GM10266 (cell line): ENCODE measurements at regions not wholly inside any gene's neighbourhood (a gene's known extent, or its start where the extent isn't known, plus 50 kb on each side); places are given as distances from the start of the nearest gene placed in this dataset.

Source experiments
- DNase-seq: peaks from one replicate; pipeline ENCODE4 v3.0.0; 2012; ENCODE audit errors: extremely low spot score
- CTCF ChIP-seq: IDR thresholded peaks from 2 replicates; pipeline ENCODE4 v1.5.1; 2012; ENCODE audit warnings: mild to moderate bottlenecking, low read depth; ENCODE audit not compliant: control insufficient read depth, insufficient read depth; ENCODE audit errors: missing control alignments

GRCh38 chr5:155239803-155240202 lies 226.2 kb downstream of the KIF4B start:
- DNase-seq = no peak
- TF ChIP-seq CTCF = no peak

GRCh38 chr5:155250596-155250995 lies 237.0 kb downstream of the KIF4B start:
- TF ChIP-seq CTCF = no peak
- DNase-seq = no peak

- DNase-seq = no peak
- no peak for TF ChIP-seq CTCF
These were observed 238.5 kb downstream of the KIF4B start for GRCh38 chr5:155252025-155252424.

- TF ChIP-seq CTCF = no peak
- DNase-seq = no peak
These were observed 239.2 kb downstream of the KIF4B start for GRCh38 chr5:155252717-155253116.

- TF ChIP-seq CTCF = no peak
- DNase-seq = no peak
These were observed 240.8 kb downstream of the KIF4B start for GRCh38 chr5:155254399-155254798.

- no peak for DNase-seq
- TF ChIP-seq CTCF = no peak
These were observed 244.6 kb downstream of the KIF4B start for GRCh38 chr5:155258161-155258560.

GRCh38 chr5:155259648-155260047 lies 246.1 kb downstream of the KIF4B start:
- DNase-seq = no peak
- TF ChIP-seq CTCF = no peak
